Spleen (tissue), 11 donors: ENCODE measurements at regions not wholly inside any gene's neighbourhood (a gene's known extent, or its start where the extent isn't known, plus 50 kb on each side); places are given as distances from the start of the nearest gene placed in this dataset.

Experiments used
- DNase-seq: peaks from one replicate; pipeline ENCODE4 v3.0.0-alpha.2; 2020
- H3K27ac ChIP-seq, 8 donors: fragments of 200-600 bp; sonication (generic) in 7 of 8; 1 replicate in 4 of 8; 2 replicates in 4 of 8; pipeline versions ENCODE4 v1.5.0 to v1.8.0; 2016 to 2021; ENCODE audit warnings: inconsistent platforms in 4 of 8, mild to moderate bottlenecking in 4 of 8, moderate library complexity in 1 of 8
- H3K27me3 ChIP-seq, 7 donors: fragments of 200-600 bp; sonication (generic) in 6 of 7; replicated peaks in 1 of 7; 1 replicate in 4 of 7; 2 replicates in 3 of 7; pipeline versions ENCODE4 v1.5.0 to v1.8.0; 2016 to 2021; ENCODE audit warnings: inconsistent platforms in 3 of 7, mild to moderate bottlenecking in 1 of 7
- H3K36me3 ChIP-seq, 6 donors: fragments of 200-600 bp; sonication (generic) in 5 of 6; 1 replicate in 4 of 6; 2 replicates in 2 of 6; pipeline versions ENCODE4 v1.5.0 to v1.8.0; 2016 to 2021; ENCODE audit warnings: inconsistent platforms in 2 of 6
- H3K4me1 ChIP-seq, 6 donors: fragments of 200-600 bp; sonication (generic) in 5 of 6; 1 replicate in 3 of 6; 2 replicates in 3 of 6; pipeline versions ENCODE4 v1.5.0 to v1.8.0; 2016 to 2021; ENCODE audit warnings: inconsistent platforms in 3 of 6
- H3K4me3 ChIP-seq, 8 donors: fragments of 200-600 bp; sonication (generic) in 7 of 8; 1 replicate in 4 of 8; 2 replicates in 4 of 8; pipeline versions ENCODE4 v1.5.0 to v1.8.0; 2016 to 2021; ENCODE audit warnings: inconsistent platforms in 4 of 8, mild to moderate bottlenecking in 4 of 8, moderate library complexity in 2 of 8
- H3K9me3 ChIP-seq, 8 donors: fragments of 200-600 bp; sonication (generic) in 7 of 8; 1 replicate in 4 of 8; 2 replicates in 4 of 8; pipeline versions ENCODE4 v1.5.0 to v1.8.0; 2016 to 2021; ENCODE audit warnings: inconsistent platforms in 4 of 8
- POLR2A ChIP-seq, 3 donors: fragments of 450-650 bp; IDR thresholded peaks; one replicate each; pipeline ENCODE4 v1.5.1; 2017; ENCODE audit warnings: antibody characterized with exemption in 3 of 3, mild to moderate bottlenecking in 1 of 3
- POLR2AphosphoS5 ChIP-seq, 3 donors: sonication (generic); formaldehyde crosslinking; IDR thresholded peaks; one replicate each; pipeline ENCODE4 v1.5.1; 2017; ENCODE audit warnings: antibody characterized with exemption in 3 of 3
- WGBS, 5 donors: extraction: QIAGEN DNeasy Blood & Tissue Kit in 3 of 5; methylation state at CpG; one replicate each; pipeline versions ENCODE4 v1.1.5 to v1.1.7; 2013 to 2018; 5-methylcytosine and 5-hydroxymethylcytosine counted together
- intact Hi-C: fragments of 100-400 bp; cut with DNase I; formaldehyde crosslinking; loops from one replicate; pipeline ENCODE4 v1.15.0; 2023; ENCODE audit warnings: low total_unique reads
- TF ChIP-seq, protein P1 (sequence below), 11 experiments: fragments of 200-600 bp in 7 of 11; fragments of 450-650 bp in 4 of 11; sonication (generic) in 4 of 11; IDR thresholded peaks in 8 of 11; conservative IDR thresholded peaks in 3 of 11; 1 replicate in 7 of 11; 2 replicates in 4 of 11; pipeline versions ENCODE4 v1.4.0 to v1.8.0; 2016 to 2021; ENCODE audit warnings: antibody characterized with exemption in 11 of 11, inconsistent platforms in 4 of 11, mild to moderate bottlenecking in 1 of 11
- donor health status: healthy with polysubstance abuse.
- donor health status: DM: no; HTN: no; CAD: no; lungs with moderate emphysema.
- donor health status: DM: no; HTN: no; CAD: no.
- donor health status: Bipolar disorder and iron deficiency.
- donor health status: healthy.
- donor health status: DM: no; HTN: no; CAD: no.
- donor health status: DM: yes; HTN: yes; CAD: no.

- no peaks in the 10 kb centered on the region for H3K36me3 ChIP-seq
- 29 to 52% (median 32%) methylated on average over 2 of the region's 2 CpGs for WGBS, 5 donors
- no peaks in the 10 kb centered on the region for H3K4me1 ChIP-seq
- no peak overlapping the region for H3K27ac ChIP-seq
- no peaks in the 10 kb centered on the region for H3K27me3 ChIP-seq
- H3K4me3 ChIP-seq: no peak overlapping the region
- DNase-seq: no peak
- intact Hi-C loops: no loop called here
- H3K9me3 ChIP-seq: peaks cover 0 to 13% (median 0%) of the 10 kb centered on the region in 8 donors
- TF ChIP-seq POLR2AphosphoS5 (IDR thresholded peaks at IDR 0.05) (no peak), POLR2A (IDR thresholded peaks at IDR 0.05) (no peak)
- TF ChIP-seq, protein P1, sequence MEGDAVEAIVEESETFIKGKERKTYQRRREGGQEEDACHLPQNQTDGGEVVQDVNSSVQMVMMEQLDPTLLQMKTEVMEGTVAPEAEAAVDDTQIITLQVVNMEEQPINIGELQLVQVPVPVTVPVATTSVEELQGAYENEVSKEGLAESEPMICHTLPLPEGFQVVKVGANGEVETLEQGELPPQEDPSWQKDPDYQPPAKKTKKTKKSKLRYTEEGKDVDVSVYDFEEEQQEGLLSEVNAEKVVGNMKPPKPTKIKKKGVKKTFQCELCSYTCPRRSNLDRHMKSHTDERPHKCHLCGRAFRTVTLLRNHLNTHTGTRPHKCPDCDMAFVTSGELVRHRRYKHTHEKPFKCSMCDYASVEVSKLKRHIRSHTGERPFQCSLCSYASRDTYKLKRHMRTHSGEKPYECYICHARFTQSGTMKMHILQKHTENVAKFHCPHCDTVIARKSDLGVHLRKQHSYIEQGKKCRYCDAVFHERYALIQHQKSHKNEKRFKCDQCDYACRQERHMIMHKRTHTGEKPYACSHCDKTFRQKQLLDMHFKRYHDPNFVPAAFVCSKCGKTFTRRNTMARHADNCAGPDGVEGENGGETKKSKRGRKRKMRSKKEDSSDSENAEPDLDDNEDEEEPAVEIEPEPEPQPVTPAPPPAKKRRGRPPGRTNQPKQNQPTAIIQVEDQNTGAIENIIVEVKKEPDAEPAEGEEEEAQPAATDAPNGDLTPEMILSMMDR (IDR thresholded peaks at IDR 0.05 in 8 of 11, conservative IDR thresholded peaks at IDR 0.05 in 3 of 11): no peak
These were observed 81.1 kb downstream of the STMND1 start for GRCh38 chr6:17182961-17183360.

DNA sequence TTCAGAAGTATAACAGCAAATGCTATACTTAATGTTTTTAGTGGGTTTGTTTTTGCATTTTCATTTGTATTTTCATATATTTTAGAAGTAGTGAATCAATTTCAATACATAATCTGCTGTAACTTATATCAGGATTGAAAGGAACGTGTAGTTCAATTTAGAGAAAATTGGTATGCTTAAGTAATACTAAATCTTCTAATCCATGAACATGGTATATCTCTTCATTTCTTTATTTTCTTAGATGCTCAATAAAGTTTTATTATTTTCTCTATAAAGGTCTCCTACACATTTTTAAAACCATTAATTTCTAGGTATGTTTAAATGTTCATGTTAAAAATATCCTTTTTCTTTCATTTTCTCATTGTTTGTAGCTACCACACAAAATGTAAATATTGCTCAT, 85.1 kb downstream of the STMND1 start:
- TF ChIP-seq, protein P1 (IDR thresholded peaks at IDR 0.05 in 8 of 11, conservative IDR thresholded peaks at IDR 0.05 in 3 of 11): no peak
- no peak for TF ChIP-seq POLR2A (IDR thresholded peaks at IDR 0.05)
- no peak for TF ChIP-seq POLR2AphosphoS5 (IDR thresholded peaks at IDR 0.05)
- DNase-seq: no peak
- H3K4me3 ChIP-seq: no peak overlapping the region
- no peaks in the 10 kb centered on the region for H3K27me3 ChIP-seq
- H3K4me1 ChIP-seq: no peaks in the 10 kb centered on the region
- peaks cover 0 to 8% (median 0%) of the 10 kb centered on the region in 8 donors for H3K9me3 ChIP-seq
- H3K27ac ChIP-seq: no peak overlapping the region
- intact Hi-C loops: no loop called here
- H3K36me3 ChIP-seq: no peaks in the 10 kb centered on the region
- WGBS, 5 donors: 81 to 95% (median 89%) methylated on average over 1 of the region's 1 CpG

- no peak overlapping the region for H3K27ac ChIP-seq
- 58 to 79% (median 63%) methylated on average over 3 of the region's 3 CpGs for WGBS, 5 donors
- no peaks in the 10 kb centered on the region for H3K9me3 ChIP-seq
- H3K4me1 ChIP-seq: no peaks in the 10 kb centered on the region
- no peaks in the 10 kb centered on the region for H3K27me3 ChIP-seq
- no peaks in the 10 kb centered on the region for H3K36me3 ChIP-seq
- H3K4me3 ChIP-seq: no peak overlapping the region
- DNase-seq: no peak
- TF ChIP-seq, protein P1 (IDR thresholded peaks at IDR 0.05 in 8 of 11, conservative IDR thresholded peaks at IDR 0.05 in 3 of 11): no peak
- no peak for TF ChIP-seq POLR2A (IDR thresholded peaks at IDR 0.05)
- TF ChIP-seq POLR2AphosphoS5 (IDR thresholded peaks at IDR 0.05): no peak
- intact Hi-C loops: no loop called here
These were observed 87.9 kb upstream of the RBM24 start for GRCh38 chr6:17193106-17193775.

DNA sequence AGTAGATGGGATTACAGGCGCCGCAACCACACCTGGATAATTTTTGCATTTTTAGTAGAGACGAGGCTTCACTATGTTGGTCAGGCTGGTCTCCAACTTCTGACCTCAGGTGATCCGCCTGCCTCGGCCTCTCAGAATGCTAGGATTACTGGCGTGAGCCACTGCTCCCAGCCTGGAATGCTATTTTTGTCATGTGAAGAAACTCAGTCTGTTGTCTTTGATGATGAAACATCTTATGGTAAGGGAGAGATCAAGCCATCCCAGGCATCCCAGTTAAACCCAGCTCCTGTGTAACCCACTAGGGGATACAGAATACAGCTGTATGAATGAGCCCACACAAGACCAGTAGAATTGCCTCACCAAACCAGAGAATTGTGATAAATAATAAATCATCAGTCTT, 83.6 kb upstream of the RBM24 start:
- intact Hi-C loops: no loop called here
- no peaks in the 10 kb centered on the region for H3K36me3 ChIP-seq
- peaks cover 0 to 11% (median 0%) of the 10 kb centered on the region in 8 donors for H3K9me3 ChIP-seq
- no peaks in the 10 kb centered on the region for H3K4me1 ChIP-seq
- H3K4me3 ChIP-seq: no peak overlapping the region
- WGBS, 5 donors: 95 to 99% (median 97%) methylated on average over 6 of the region's 6 CpGs
- no peak overlapping the region for H3K27ac ChIP-seq
- H3K27me3 ChIP-seq: peaks cover 0 to 9% (median 0%) of the 10 kb centered on the region in 7 donors
- no peak for DNase-seq
- no peak for TF ChIP-seq POLR2A (IDR thresholded peaks at IDR 0.05)
